ENCODE measurements at regions not wholly inside any gene's neighbourhood (a gene's known extent, or its start where the extent isn't known, plus 50 kb on each side); places are given as distances from the start of the nearest gene placed in this dataset.

DNA sequence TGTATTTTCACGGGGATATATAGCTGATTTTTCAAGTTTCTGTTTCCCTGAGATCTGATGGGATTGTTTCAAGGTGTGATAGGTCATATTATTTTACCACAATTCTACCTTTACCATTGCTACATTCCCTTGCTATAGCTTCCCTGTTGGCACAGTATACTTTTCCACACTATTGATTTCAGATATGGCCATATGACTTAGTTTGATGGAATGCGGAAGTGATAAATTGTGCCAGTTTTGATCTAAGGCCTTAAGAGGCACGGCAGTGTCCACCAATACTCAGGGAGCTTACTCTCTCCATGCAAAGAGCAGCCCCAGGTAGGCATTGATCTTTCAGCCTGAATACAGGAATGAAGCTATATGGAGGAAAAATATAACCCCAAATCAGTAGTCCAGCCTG is 315.7 kb downstream of the SLC16A7 start:
- TF ChIP-seq EZH2 (IDR thresholded peaks at IDR 0.05; ENCODE audit: insufficient read depth, poor library complexity, severe bottlenecking) (no peak), EZH2phosphoT487 (IDR thresholded peaks at IDR 0.05; ENCODE audit: insufficient read depth, low read depth) (no peak)
